Gastrocnemius medialis (tissue), 4 donors: ENCODE measurements at regions not wholly inside any gene's neighbourhood (a gene's known extent, or its start where the extent isn't known, plus 50 kb on each side); places are given as distances from the start of the nearest gene placed in this dataset.

Experiments
- ATAC-seq, 2 donors: fragments of 150-250 bp; one replicate each; pipeline ENCODE4 v1.9.1; 2016
- DNase-seq, 2 donors: peaks; one replicate each; pipeline ENCODE4 v3.0.0-alpha.2; 2019
- H3K27ac ChIP-seq, 4 donors: fragments of 200-600 bp; sonication (generic); 1 replicate in 1 of 4; 2 replicates in 3 of 4; pipeline ENCODE4 v1.5.1; 2016 to 2018; ENCODE audit warnings: mild to moderate bottlenecking in 2 of 4, moderate library complexity in 1 of 4
- H3K27me3 ChIP-seq, 3 donors: fragments of 200-600 bp; sonication (generic) in 2 of 3; 1 replicate in 1 of 3; 2 replicates in 2 of 3; pipeline versions ENCODE4 v1.5.1 to v1.6.0; 2016 to 2019; ENCODE audit warnings: mild to moderate bottlenecking in 1 of 3, moderate library complexity in 1 of 3
- H3K36me3 ChIP-seq, 2 donors: fragments of 200-600 bp; sonication (generic) in 1 of 2; one replicate each; pipeline ENCODE4 v1.5.1; 2017 to 2018
- H3K4me1 ChIP-seq, 2 donors: fragments of 200-600 bp; sonication (generic) in 1 of 2; one replicate each; pipeline ENCODE4 v1.5.1; 2016 to 2017; ENCODE audit warnings: mild to moderate bottlenecking in 2 of 2
- H3K4me3 ChIP-seq, 4 donors: fragments of 200-600 bp; sonication (generic) in 3 of 4; 1 replicate in 1 of 4; 2 replicates in 3 of 4; pipeline ENCODE4 v1.5.1; 2016 to 2019; ENCODE audit warnings: mild to moderate bottlenecking in 2 of 4
- H3K9me3 ChIP-seq, 3 donors: fragments of 200-600 bp; sonication (generic) in 2 of 3; 1 replicate in 1 of 3; 2 replicates in 2 of 3; pipeline ENCODE4 v1.5.1; 2016 to 2019
- CTCF ChIP-seq, 5 experiments: fragments of 450-650 bp in 3 of 5; fragments of 200-600 bp in 2 of 5; sonication (generic) in 2 of 5; IDR thresholded peaks in 4 of 5; conservative IDR thresholded peaks in 1 of 5; 1 replicate in 4 of 5; 2 replicates in 1 of 5; pipeline ENCODE4 v1.5.1; 2016 to 2019; ENCODE audit warnings: antibody characterized with exemption in 5 of 5, mild to moderate bottlenecking in 3 of 5, moderate library complexity in 3 of 5
- POLR2A ChIP-seq, 2 donors: fragments of 450-650 bp; IDR thresholded peaks; one replicate each; pipeline ENCODE4 v1.6.1; 2017; ENCODE audit warnings: antibody characterized with exemption in 2 of 2, mild to moderate bottlenecking in 2 of 2, moderate library complexity in 2 of 2
- in situ Hi-C, 4 donors: fragments of 200-750 bp; cut with MboI; loops; one replicate each; pipeline versions ENCODE4 v1.15.0 to v1.8.0; 2017; ENCODE audit warnings: low sequenced_read_pairs in 4 of 4
- intact Hi-C: fragments of 100-400 bp; cut with DNase I; formaldehyde crosslinking; loops from one replicate; pipeline ENCODE4 v1.15.1; 2023; ENCODE audit warnings: low total_unique reads

GRCh38 chr20:48158014-48158413 is 372.7 kb upstream of the SULF2 start:
- Histone ChIP-seq H3K9me3 (no peaks in the 10 kb centered on the region), H3K27me3 (no peaks in the 10 kb centered on the region), H3K4me1 (no peaks in the 10 kb centered on the region), H3K27ac (no peak overlapping the region), H3K4me3 (no peak overlapping the region), H3K36me3 (no peaks in the 10 kb centered on the region)
- ATAC-seq: no peak
- TF ChIP-seq POLR2A (IDR thresholded peaks at IDR 0.05): no peak
- no peak for TF ChIP-seq CTCF (IDR thresholded peaks at IDR 0.05 in 4 of 5, conservative IDR thresholded peaks at IDR 0.05 in 1 of 5)
- intact Hi-C loops (no loop called here), in situ Hi-C loops (no loop called here)
- DNase-seq: no peak

GRCh38 chr20:48156951-48157700 is 371.8 kb upstream of the SULF2 start:
- TF ChIP-seq CTCF (IDR thresholded peaks at IDR 0.05 in 4 of 5, conservative IDR thresholded peaks at IDR 0.05 in 1 of 5) (no peak), POLR2A (IDR thresholded peaks at IDR 0.05) (no peak)
- intact Hi-C loops (no loop called here), in situ Hi-C loops (no loop called here)
- DNase-seq: no peak
- H3K27ac ChIP-seq: no peak overlapping the region
- no peaks in the 10 kb centered on the region for H3K4me1 ChIP-seq
- H3K27me3 ChIP-seq: no peaks in the 10 kb centered on the region
- no peaks in the 10 kb centered on the region for H3K36me3 ChIP-seq
- ATAC-seq: no peak
- no peaks in the 10 kb centered on the region for H3K9me3 ChIP-seq
- H3K4me3 ChIP-seq: no peak overlapping the region

- no peak for TF ChIP-seq POLR2A (IDR thresholded peaks at IDR 0.05)
- TF ChIP-seq CTCF (IDR thresholded peaks at IDR 0.05 in 4 of 5, conservative IDR thresholded peaks at IDR 0.05 in 1 of 5): no peak
- H3K36me3 ChIP-seq: no peaks in the 10 kb centered on the region
- H3K27ac ChIP-seq: no peak overlapping the region
These were observed 371.2 kb upstream of the SULF2 start for GRCh38 chr20:48156521-48156920.

GRCh38 chr20:48155268-48155667 is 370.0 kb upstream of the SULF2 start:
- in situ Hi-C loops: no loop called here
- no peak for ATAC-seq
- H3K27me3 ChIP-seq: no peaks in the 10 kb centered on the region

More at GRCh38 chr20:48156521-48156920, 371.2 kb upstream of the SULF2 start:
- DNase-seq: no peak
- H3K4me1 ChIP-seq: no peaks in the 10 kb centered on the region
- H3K27me3 ChIP-seq: no peaks in the 10 kb centered on the region
- intact Hi-C loops (no loop called here), in situ Hi-C loops (no loop called here)
- H3K4me3 ChIP-seq: no peak overlapping the region
- ATAC-seq: no peak
- no peaks in the 10 kb centered on the region for H3K9me3 ChIP-seq

More at GRCh38 chr20:48155268-48155667, 370.0 kb upstream of the SULF2 start:
- Histone ChIP-seq H3K9me3 (no peaks in the 10 kb centered on the region), H3K36me3 (no peaks in the 10 kb centered on the region), H3K27ac (no peak overlapping the region), H3K4me3 (no peak overlapping the region), H3K4me1 (no peaks in the 10 kb centered on the region)
- intact Hi-C loops: no loop called here
- no peak for DNase-seq
- no peak for TF ChIP-seq POLR2A (IDR thresholded peaks at IDR 0.05)
- TF ChIP-seq CTCF (IDR thresholded peaks at IDR 0.05 in 4 of 5, conservative IDR thresholded peaks at IDR 0.05 in 1 of 5): no peak
